Calu3 (cell line): ENCODE measurements at regions not wholly inside any gene's neighbourhood (a gene's known extent, or its start where the extent isn't known, plus 50 kb on each side); places are given as distances from the start of the nearest gene placed in this dataset.

Experiments
- BruUV-seq: library from RNA; stranded (reverse); fragments of 400-500 nt; replicated peaks from 2 replicates; lab custom pipeline; 2021; lab: Mats Ljungman, UMichigan
- CTCF ChIA-PET: fragments of 300-600 bp; sonication (Branson Sonifier 250); formaldehyde crosslinking; loops from one replicate; lab custom pipeline; 2022; ENCODE audit warnings: antibody characterized with exemption; lab: Charles Lee
- DNase-seq: peaks from one replicate; pipeline ENCODE4 v3.0.0; 2022
- H3K27ac Mint-ChIP-seq: one replicate; pipeline ENCODE4 v1.8.0; 2022; ENCODE audit warnings: mixed read lengths; ENCODE audit not compliant: unreplicated experiment
- H3K27me3 Mint-ChIP-seq: one replicate; pipeline ENCODE4 v1.8.0; 2022; ENCODE audit warnings: mixed read lengths; ENCODE audit not compliant: unreplicated experiment
- H3K36me3 Mint-ChIP-seq: one replicate; pipeline ENCODE4 v1.8.0; 2022; ENCODE audit warnings: mild to moderate bottlenecking, moderate library complexity, mixed read lengths; ENCODE audit not compliant: insufficient read depth, unreplicated experiment
- H3K4me1 Mint-ChIP-seq: one replicate; pipeline ENCODE4 v1.8.0; 2022; ENCODE audit warnings: mild to moderate bottlenecking, low read depth, mixed read lengths; ENCODE audit not compliant: unreplicated experiment
- H3K4me3 Mint-ChIP-seq: one replicate; pipeline ENCODE4 v1.8.0; 2022; ENCODE audit warnings: mild to moderate bottlenecking, low read depth, moderate library complexity, mixed read lengths; ENCODE audit not compliant: unreplicated experiment
- H3K9me3 Mint-ChIP-seq: one replicate; pipeline ENCODE4 v1.8.0; 2022; ENCODE audit warnings: low read depth, mixed read lengths; ENCODE audit not compliant: unreplicated experiment
- intact Hi-C: fragments of 100-400 bp; cut with micrococcal nuclease; formaldehyde crosslinking; loops from one replicate; pipeline ENCODE4 v1.10.0; 2022; ENCODE audit not compliant: unreplicated experiment
- TF ChIP-seq, protein P1 (sequence below): fragments of 200-600 bp; IDR thresholded peaks from one replicate; pipeline ENCODE4 v1.8.0; 2022; ENCODE audit warnings: antibody characterized with exemption; ENCODE audit not compliant: unreplicated experiment

DNA sequence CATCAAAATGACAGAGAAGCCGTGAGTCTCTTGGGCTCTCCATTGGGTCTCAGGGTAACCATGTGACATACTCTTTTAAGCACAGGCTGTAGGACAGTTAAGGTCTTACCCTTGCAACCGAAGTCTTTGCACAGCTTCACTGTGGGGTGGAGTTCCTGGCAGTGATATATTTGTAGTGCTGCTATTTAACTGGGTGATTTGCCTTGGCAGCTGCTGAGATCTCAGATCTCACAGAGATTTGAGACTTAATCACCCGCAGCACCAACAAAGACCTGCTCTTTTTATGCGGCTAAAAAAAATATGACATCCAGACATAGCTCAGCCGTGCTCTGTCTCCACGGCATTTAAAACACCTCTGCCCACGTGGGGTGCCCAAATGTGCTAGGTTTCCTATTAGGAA lies 63.4 kb upstream of the NPTX2 start:
- no peak overlapping the region for H3K4me3 Mint-ChIP-seq
- CTCF ChIA-PET: no interaction called here
- no peaks in the 10 kb centered on the region for H3K9me3 Mint-ChIP-seq
- no peak overlapping the region for H3K27ac Mint-ChIP-seq
- peaks cover 4% of the 10 kb centered on the region for H3K36me3 Mint-ChIP-seq
- peaks cover 14% of the 10 kb centered on the region for H3K27me3 Mint-ChIP-seq
- TF ChIP-seq, protein P1, sequence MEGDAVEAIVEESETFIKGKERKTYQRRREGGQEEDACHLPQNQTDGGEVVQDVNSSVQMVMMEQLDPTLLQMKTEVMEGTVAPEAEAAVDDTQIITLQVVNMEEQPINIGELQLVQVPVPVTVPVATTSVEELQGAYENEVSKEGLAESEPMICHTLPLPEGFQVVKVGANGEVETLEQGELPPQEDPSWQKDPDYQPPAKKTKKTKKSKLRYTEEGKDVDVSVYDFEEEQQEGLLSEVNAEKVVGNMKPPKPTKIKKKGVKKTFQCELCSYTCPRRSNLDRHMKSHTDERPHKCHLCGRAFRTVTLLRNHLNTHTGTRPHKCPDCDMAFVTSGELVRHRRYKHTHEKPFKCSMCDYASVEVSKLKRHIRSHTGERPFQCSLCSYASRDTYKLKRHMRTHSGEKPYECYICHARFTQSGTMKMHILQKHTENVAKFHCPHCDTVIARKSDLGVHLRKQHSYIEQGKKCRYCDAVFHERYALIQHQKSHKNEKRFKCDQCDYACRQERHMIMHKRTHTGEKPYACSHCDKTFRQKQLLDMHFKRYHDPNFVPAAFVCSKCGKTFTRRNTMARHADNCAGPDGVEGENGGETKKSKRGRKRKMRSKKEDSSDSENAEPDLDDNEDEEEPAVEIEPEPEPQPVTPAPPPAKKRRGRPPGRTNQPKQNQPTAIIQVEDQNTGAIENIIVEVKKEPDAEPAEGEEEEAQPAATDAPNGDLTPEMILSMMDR: no peak
- H3K4me1 Mint-ChIP-seq: peaks cover 9% of the 10 kb centered on the region
- BruUV-seq: no TSS peak
- DNase-seq: no peak
- intact Hi-C loops: no loop called here

- no peak for DNase-seq
- H3K27ac Mint-ChIP-seq: no peak overlapping the region
- H3K4me3 Mint-ChIP-seq: no peak overlapping the region
- TF ChIP-seq, protein P1: no peak
- H3K4me1 Mint-ChIP-seq: peaks cover 9% of the 10 kb centered on the region
- no TSS peak for BruUV-seq
- peaks cover 4% of the 10 kb centered on the region for H3K36me3 Mint-ChIP-seq
- CTCF ChIA-PET: no interaction called here
- intact Hi-C loops: no loop called here
- H3K9me3 Mint-ChIP-seq: no peaks in the 10 kb centered on the region
- peaks cover 33% of the 10 kb centered on the region for H3K27me3 Mint-ChIP-seq
These were observed 65.3 kb upstream of the NPTX2 start for GRCh38 chr7:98551611-98552273.

DNA sequence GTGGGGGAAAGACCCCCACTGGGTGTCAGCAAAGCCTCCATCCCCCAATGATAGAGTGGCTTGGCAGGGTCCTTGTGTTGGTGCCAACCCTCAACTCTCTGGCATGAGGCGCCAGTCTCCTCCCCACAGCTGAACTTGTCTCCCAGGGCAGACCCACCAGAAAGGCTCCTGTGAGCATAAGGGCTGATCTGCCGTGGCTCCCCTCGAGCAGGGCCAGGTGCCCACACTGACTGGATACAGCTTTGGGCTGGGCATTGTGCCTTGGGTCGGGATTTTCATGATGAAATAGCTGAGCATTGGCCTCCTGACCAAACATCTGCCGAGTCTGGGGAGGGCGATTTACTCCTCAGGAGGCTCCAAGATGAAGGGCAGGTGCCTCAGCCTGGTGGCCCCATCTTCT lies 68.1 kb upstream of the NPTX2 start:
- H3K27ac Mint-ChIP-seq: no peak overlapping the region
- H3K4me3 Mint-ChIP-seq: no peak overlapping the region
- H3K4me1 Mint-ChIP-seq: no peaks in the 10 kb centered on the region
- peaks cover 37% of the 10 kb centered on the region for H3K27me3 Mint-ChIP-seq
- DNase-seq: no peak
- no TSS peak for BruUV-seq
- CTCF ChIA-PET: no interaction called here
- TF ChIP-seq, protein P1: no peak
- H3K36me3 Mint-ChIP-seq: no peaks in the 10 kb centered on the region
- H3K9me3 Mint-ChIP-seq: no peaks in the 10 kb centered on the region
- intact Hi-C loops: no loop called here

GRCh38 chr7:98548370-98548769 lies 68.7 kb upstream of the NPTX2 start:
- Mint-ChIP-seq H3K4me3 (no peak overlapping the region), H3K27me3 (peaks cover 37% of the 10 kb centered on the region), H3K27ac (no peak overlapping the region), H3K9me3 (no peaks in the 10 kb centered on the region), H3K36me3 (no peaks in the 10 kb centered on the region), H3K4me1 (no peaks in the 10 kb centered on the region)
- no peak for DNase-seq
- TF ChIP-seq, protein P1: no peak
- CTCF ChIA-PET: no interaction called here
- BruUV-seq: no TSS peak
- intact Hi-C loops: no loop called here
